ENCODE measurements at regions not wholly inside any gene's neighbourhood (a gene's known extent, or its start where the extent isn't known, plus 50 kb on each side); places are given as distances from the start of the nearest gene placed in this dataset.

DNA sequence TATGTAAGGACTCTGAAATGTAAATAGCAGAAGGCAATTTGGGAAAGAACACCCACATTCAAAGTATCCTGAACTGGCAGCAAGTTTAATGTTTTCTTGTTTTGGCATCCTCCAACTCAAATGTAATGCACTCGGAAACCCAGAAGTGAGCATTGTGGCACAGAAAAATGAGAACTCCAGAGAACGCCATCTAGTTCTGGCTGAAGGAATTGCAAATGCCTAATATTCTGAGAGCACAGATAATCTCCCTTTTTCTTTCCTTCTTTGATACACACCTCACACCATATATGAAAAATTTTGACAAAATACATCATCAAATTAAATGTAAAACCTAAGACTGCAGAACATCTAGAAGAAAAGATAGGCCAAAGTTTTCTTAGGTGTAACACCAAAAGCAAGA is 52.1 kb downstream of the PWWP3B start:
- TF ChIP-seq CTCF (IDR thresholded peaks at IDR 0.05) (peak; percentile 68), ZFX (IDR thresholded peaks at IDR 0.05; ENCODE audit: borderline replicate concordance) (no peak)

Measured in 22Rv1 (cell line).